ENCODE measurements at regions not wholly inside any gene's neighbourhood (a gene's known extent, or its start where the extent isn't known, plus 50 kb on each side); places are given as distances from the start of the nearest gene placed in this dataset.

- Histone ChIP-seq H3K4me3 (no peak overlapping the region), H3K27ac (no peak overlapping the region), H3K9ac (ENCODE audit: insufficient read length) (no peak overlapping the region), H3K36me3 (ENCODE audit: insufficient read depth, low read length) (no peaks in the 10 kb centered on the region), H3K9me3 (ENCODE audit: low read depth, low read length) (no peaks in the 10 kb centered on the region)
- TF ChIP-seq POLR2AphosphoS5 (IDR thresholded peaks at IDR 0.05; ENCODE audit: borderline replicate concordance, low read depth, low read length) (no peak), FOXP2 (optimal IDR thresholded peaks at IDR 0.05; ENCODE audit: control extremely low read depth, extremely low read length, insufficient read depth) (no peak), EZH2 (IDR thresholded peaks at IDR 0.05) (no peak)
- DNase-seq (ENCODE audit: low read depth, low spot score) = no peak
These were observed 83.9 kb upstream of the SNX19 start for GRCh38 chr11:130999992-131000770.

- no peak overlapping the region for H3K9ac ChIP-seq (ENCODE audit: insufficient read length)
- no peak for DNase-seq (ENCODE audit: low read depth, low spot score)
These were observed 85.9 kb upstream of the SNX19 start for GRCh38 chr11:131002145-131002544.

GRCh38 chr11:131005829-131006228, 89.5 kb upstream of the SNX19 start:
- Histone ChIP-seq H3K4me3 (no peak overlapping the region), H3K9me3 (ENCODE audit: low read depth, low read length) (no peaks in the 10 kb centered on the region), H3K27ac (no peak overlapping the region), H3K36me3 (ENCODE audit: insufficient read depth, low read length) (no peaks in the 10 kb centered on the region), H3K9ac (ENCODE audit: insufficient read length) (no peak overlapping the region)
- TF ChIP-seq EZH2 (IDR thresholded peaks at IDR 0.05) (no peak), POLR2AphosphoS5 (IDR thresholded peaks at IDR 0.05; ENCODE audit: borderline replicate concordance, low read depth, low read length) (no peak), FOXP2 (optimal IDR thresholded peaks at IDR 0.05; ENCODE audit: control extremely low read depth, extremely low read length, insufficient read depth) (no peak)
- no peak for DNase-seq (ENCODE audit: low read depth, low spot score)

More at GRCh38 chr11:131002145-131002544, 85.9 kb upstream of the SNX19 start:
- no peak overlapping the region for H3K4me3 ChIP-seq
- H3K27ac ChIP-seq = no peak overlapping the region
- H3K9me3 ChIP-seq (ENCODE audit: low read depth, low read length) = no peaks in the 10 kb centered on the region
- TF ChIP-seq POLR2AphosphoS5 (IDR thresholded peaks at IDR 0.05; ENCODE audit: borderline replicate concordance, low read depth, low read length) (no peak), FOXP2 (optimal IDR thresholded peaks at IDR 0.05; ENCODE audit: control extremely low read depth, extremely low read length, insufficient read depth) (no peak), EZH2 (IDR thresholded peaks at IDR 0.05) (no peak)
- H3K36me3 ChIP-seq (ENCODE audit: insufficient read depth, low read length) = no peaks in the 10 kb centered on the region

- no peak for TF ChIP-seq FOXP2 (optimal IDR thresholded peaks at IDR 0.05; ENCODE audit: control extremely low read depth, extremely low read length, insufficient read depth)
- TF ChIP-seq POLR2AphosphoS5 (IDR thresholded peaks at IDR 0.05; ENCODE audit: borderline replicate concordance, low read depth, low read length) = no peak
- no peak for TF ChIP-seq EZH2 (IDR thresholded peaks at IDR 0.05)
- Histone ChIP-seq H3K9ac (ENCODE audit: insufficient read length) (no peak overlapping the region), H3K9me3 (ENCODE audit: low read depth, low read length) (no peaks in the 10 kb centered on the region), H3K36me3 (ENCODE audit: insufficient read depth, low read length) (no peaks in the 10 kb centered on the region), H3K27ac (no peak overlapping the region), H3K4me3 (no peak overlapping the region)
- DNase-seq (ENCODE audit: low read depth, low spot score) = no peak
These were observed 108.7 kb upstream of the SNX19 start for GRCh38 chr11:131025020-131025419.

- no peak for DNase-seq (ENCODE audit: low read depth, low spot score)
- TF ChIP-seq POLR2AphosphoS5 (IDR thresholded peaks at IDR 0.05; ENCODE audit: borderline replicate concordance, low read depth, low read length) (no peak), EZH2 (IDR thresholded peaks at IDR 0.05) (no peak), FOXP2 (optimal IDR thresholded peaks at IDR 0.05; ENCODE audit: control extremely low read depth, extremely low read length, insufficient read depth) (no peak)
- no peak overlapping the region for H3K9ac ChIP-seq (ENCODE audit: insufficient read length)
- no peaks in the 10 kb centered on the region for H3K36me3 ChIP-seq (ENCODE audit: insufficient read depth, low read length)
- no peaks in the 10 kb centered on the region for H3K9me3 ChIP-seq (ENCODE audit: low read depth, low read length)
- no peak overlapping the region for H3K27ac ChIP-seq
- no peak overlapping the region for H3K4me3 ChIP-seq
These were observed 109.3 kb upstream of the SNX19 start for GRCh38 chr11:131025421-131026125.

- Histone ChIP-seq H3K36me3 (ENCODE audit: insufficient read depth, low read length) (no peaks in the 10 kb centered on the region), H3K4me3 (no peak overlapping the region)
- no peak for TF ChIP-seq POLR2AphosphoS5 (IDR thresholded peaks at IDR 0.05; ENCODE audit: borderline replicate concordance, low read depth, low read length)
- no peak for TF ChIP-seq EZH2 (IDR thresholded peaks at IDR 0.05)
- no peak for TF ChIP-seq FOXP2 (optimal IDR thresholded peaks at IDR 0.05; ENCODE audit: control extremely low read depth, extremely low read length, insufficient read depth)
These were observed 111.2 kb upstream of the SNX19 start for GRCh38 chr11:131027491-131027890.

GRCh38 chr11:131033151-131033651, 116.9 kb upstream of the SNX19 start:
- Histone ChIP-seq H3K36me3 (ENCODE audit: insufficient read depth, low read length) (no peaks in the 10 kb centered on the region), H3K9ac (ENCODE audit: insufficient read length) (no peak overlapping the region), H3K27ac (no peak overlapping the region), H3K9me3 (ENCODE audit: low read depth, low read length) (no peaks in the 10 kb centered on the region), H3K4me3 (no peak overlapping the region)
- no peak for DNase-seq (ENCODE audit: low read depth, low spot score)
- TF ChIP-seq FOXP2 (optimal IDR thresholded peaks at IDR 0.05; ENCODE audit: control extremely low read depth, extremely low read length, insufficient read depth) = no peak
- no peak for TF ChIP-seq POLR2AphosphoS5 (IDR thresholded peaks at IDR 0.05; ENCODE audit: borderline replicate concordance, low read depth, low read length)
- no peak for TF ChIP-seq EZH2 (IDR thresholded peaks at IDR 0.05)

More at GRCh38 chr11:131027491-131027890, 111.2 kb upstream of the SNX19 start:
- H3K9ac ChIP-seq (ENCODE audit: insufficient read length) = no peak overlapping the region
- DNase-seq (ENCODE audit: low read depth, low spot score) = no peak
- H3K27ac ChIP-seq = no peak overlapping the region
- no peaks in the 10 kb centered on the region for H3K9me3 ChIP-seq (ENCODE audit: low read depth, low read length)

- no peak overlapping the region for H3K27ac ChIP-seq
- H3K9ac ChIP-seq (ENCODE audit: insufficient read length) = no peak overlapping the region
- H3K4me3 ChIP-seq = no peak overlapping the region
- H3K9me3 ChIP-seq (ENCODE audit: low read depth, low read length) = no peaks in the 10 kb centered on the region
- no peak for TF ChIP-seq EZH2 (IDR thresholded peaks at IDR 0.05)
- no peak for TF ChIP-seq FOXP2 (optimal IDR thresholded peaks at IDR 0.05; ENCODE audit: control extremely low read depth, extremely low read length, insufficient read depth)
- no peak for TF ChIP-seq POLR2AphosphoS5 (IDR thresholded peaks at IDR 0.05; ENCODE audit: borderline replicate concordance, low read depth, low read length)
- DNase-seq (ENCODE audit: low read depth, low spot score) = no peak
- H3K36me3 ChIP-seq (ENCODE audit: insufficient read depth, low read length) = no peaks in the 10 kb centered on the region
These were observed 120.2 kb upstream of the SNX19 start for GRCh38 chr11:131036514-131036913.
